ENCODE measurements at regions not wholly inside any gene's neighbourhood (a gene's known extent, or its start where the extent isn't known, plus 50 kb on each side); places are given as distances from the start of the nearest gene placed in this dataset.

- DNase-seq: no peak
Observed at GRCh38 chr5:89282554-89283510, 399.8 kb upstream of the MEF2C start.

- no peak for DNase-seq
Observed at GRCh38 chr5:89281766-89282553, 399.0 kb upstream of the MEF2C start.

GRCh38 chr5:89281211-89281610 lies 398.2 kb upstream of the MEF2C start:
- no peak for DNase-seq

GRCh38 chr5:89280103-89281037 lies 397.4 kb upstream of the MEF2C start:
- DNase-seq: no peak

GRCh38 chr5:89279391-89280036 lies 396.5 kb upstream of the MEF2C start:
- DNase-seq: no peak

GRCh38 chr5:89277816-89278215 lies 394.8 kb upstream of the MEF2C start:
- no peak for DNase-seq

- DNase-seq: no peak
Observed at GRCh38 chr5:89276566-89277305, 393.8 kb upstream of the MEF2C start.

GRCh38 chr5:89275066-89275855 lies 392.3 kb upstream of the MEF2C start:
- no peak for DNase-seq

GRCh38 chr5:89273289-89273688 lies 390.3 kb upstream of the MEF2C start:
- DNase-seq: no peak

- DNase-seq: no peak
Observed at GRCh38 chr5:89270901-89271300, 387.9 kb upstream of the MEF2C start.

- DNase-seq: no peak
Observed at GRCh38 chr5:89269721-89270120, 386.7 kb upstream of the MEF2C start.

GRCh38 chr5:89268460-89268859 lies 385.5 kb upstream of the MEF2C start:
- no peak for DNase-seq

GRCh38 chr5:89267788-89268187 lies 384.8 kb upstream of the MEF2C start:
- no peak for DNase-seq

GRCh38 chr5:89265511-89266179 lies 382.7 kb upstream of the MEF2C start:
- no peak for DNase-seq

GRCh38 chr5:89263846-89264245 lies 380.9 kb upstream of the MEF2C start:
- DNase-seq: no peak

- DNase-seq: no peak
Observed at GRCh38 chr5:89262030-89262429, 379.0 kb upstream of the MEF2C start.

GRCh38 chr5:89260254-89260653 lies 377.3 kb upstream of the MEF2C start:
- DNase-seq: no peak

GRCh38 chr5:89255845-89256463 lies 373.0 kb upstream of the MEF2C start:
- DNase-seq: no peak

- DNase-seq: no peak
Observed at GRCh38 chr5:89253666-89254352, 370.8 kb upstream of the MEF2C start.
